ENCODE measurements at regions not wholly inside any gene's neighbourhood (a gene's known extent, or its start where the extent isn't known, plus 50 kb on each side); places are given as distances from the start of the nearest gene placed in this dataset.

DNA sequence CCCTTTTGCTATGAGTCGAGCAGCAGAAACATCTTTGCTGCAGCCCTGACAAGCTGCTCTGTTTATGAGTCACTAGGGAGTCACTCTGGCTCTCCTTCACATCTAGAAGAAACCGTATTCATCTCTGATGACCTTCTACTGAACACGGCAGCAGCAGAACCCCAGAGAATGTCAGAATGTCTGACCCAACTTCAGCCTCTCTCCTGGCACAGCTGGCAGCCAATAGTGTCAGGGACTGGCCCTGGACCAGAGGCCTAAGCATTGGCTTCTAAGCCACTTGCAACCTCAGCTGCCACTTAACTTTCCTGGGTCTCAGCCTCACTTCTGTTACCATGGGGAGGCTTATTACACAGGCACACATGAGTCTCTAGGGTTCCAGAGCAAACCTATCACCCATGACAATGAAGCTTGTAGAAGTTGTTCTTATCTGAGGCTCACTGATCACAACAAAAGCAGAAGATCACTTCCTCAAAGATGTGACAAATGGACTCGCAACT lies 184.1 kb upstream of the TLE3 start:
- DNase-seq (ENCODE audit: low read depth, low spot score): no peak

DNA sequence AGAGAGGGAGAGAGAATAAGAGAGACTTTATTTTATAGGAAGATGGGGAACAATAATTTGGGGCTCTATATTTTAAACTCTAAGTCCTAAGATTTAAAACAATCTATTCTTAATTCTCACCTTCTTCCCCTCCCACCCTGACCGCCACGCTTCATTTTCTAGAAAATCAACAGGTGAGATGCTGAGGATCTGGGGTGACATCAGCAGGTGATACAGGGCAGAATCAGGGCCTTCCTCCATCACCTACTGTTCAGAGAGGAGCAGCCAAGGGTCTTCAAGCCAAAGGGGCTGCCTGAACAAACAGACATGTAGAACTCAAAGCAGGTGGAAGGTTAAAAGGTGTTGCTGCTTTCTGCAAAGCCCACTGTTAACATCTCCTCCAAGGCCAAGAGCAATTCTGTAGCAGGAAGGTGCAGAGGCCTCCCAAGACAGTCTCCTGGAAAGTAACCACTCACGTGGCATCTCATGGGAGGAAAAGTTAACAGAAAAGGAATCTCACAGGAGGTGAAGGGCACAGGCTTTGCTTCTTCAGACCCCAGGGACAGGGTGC lies 183.6 kb upstream of the TLE3 start:
- no peak for DNase-seq (ENCODE audit: low read depth, low spot score)

DNA sequence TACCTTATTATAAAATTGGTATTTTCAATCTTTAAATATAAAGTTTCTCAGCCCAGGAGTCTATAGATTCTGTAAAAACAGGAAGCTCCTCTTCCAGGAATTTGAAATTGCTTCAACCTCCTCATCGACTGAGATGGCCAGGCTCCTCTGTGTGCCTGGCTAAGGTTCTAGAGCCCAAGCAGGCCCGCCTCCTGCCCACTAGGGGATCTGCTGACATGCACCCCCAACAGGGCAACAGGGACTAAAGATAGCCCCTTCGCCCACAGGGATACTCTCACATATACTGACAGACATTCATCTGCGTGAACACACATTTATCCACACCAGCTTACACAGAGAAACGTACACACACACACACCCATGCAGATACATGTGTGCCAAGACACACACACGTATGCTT lies 183.1 kb upstream of the TLE3 start:
- no peak for DNase-seq (ENCODE audit: low read depth, low spot score)

DNA sequence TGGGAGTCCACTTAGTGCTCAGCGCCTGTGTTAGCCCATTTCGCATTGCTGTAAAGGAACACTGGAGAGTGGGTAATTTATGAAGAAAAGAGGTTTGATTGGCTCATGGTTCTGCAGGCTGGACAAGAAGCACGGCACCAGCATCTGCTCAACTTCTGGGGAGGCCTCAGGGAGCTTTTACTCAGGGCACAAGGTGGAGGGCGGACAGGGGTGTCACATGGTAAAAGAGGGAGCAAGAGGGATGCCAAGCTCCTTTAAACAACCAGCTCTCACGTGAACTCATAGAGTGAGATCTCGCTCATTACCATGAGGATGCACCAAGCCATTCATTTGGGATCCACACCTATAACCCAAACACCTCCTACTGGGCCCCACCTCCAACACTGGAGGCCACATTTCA lies 181.4 kb upstream of the TLE3 start:
- DNase-seq (ENCODE audit: low read depth, low spot score): no peak

GRCh38 chr15:70278644-70279043 lies 180.9 kb upstream of the TLE3 start:
- no peak for DNase-seq (ENCODE audit: low read depth, low spot score)

DNA sequence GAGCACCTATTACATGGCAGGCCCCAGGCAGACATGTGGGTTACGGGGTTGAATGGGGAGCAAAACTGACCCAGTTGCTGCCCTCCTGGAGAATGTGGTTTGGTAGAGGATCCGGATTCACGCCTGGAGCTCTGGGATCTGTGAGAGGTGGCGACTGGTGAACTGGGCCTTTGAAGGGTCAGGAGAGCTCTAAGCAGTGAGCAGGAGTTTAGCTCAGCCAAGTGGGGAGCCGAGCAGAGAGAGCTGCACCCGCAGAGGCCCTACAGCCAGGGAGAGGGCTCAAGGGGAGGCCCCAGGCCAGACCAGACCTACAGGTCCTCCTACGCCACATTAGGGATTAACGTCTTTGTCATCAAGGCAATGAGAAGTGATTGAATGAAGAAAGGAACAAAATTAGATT lies 179.8 kb upstream of the TLE3 start:
- DNase-seq (ENCODE audit: low read depth, low spot score): no peak

DNA sequence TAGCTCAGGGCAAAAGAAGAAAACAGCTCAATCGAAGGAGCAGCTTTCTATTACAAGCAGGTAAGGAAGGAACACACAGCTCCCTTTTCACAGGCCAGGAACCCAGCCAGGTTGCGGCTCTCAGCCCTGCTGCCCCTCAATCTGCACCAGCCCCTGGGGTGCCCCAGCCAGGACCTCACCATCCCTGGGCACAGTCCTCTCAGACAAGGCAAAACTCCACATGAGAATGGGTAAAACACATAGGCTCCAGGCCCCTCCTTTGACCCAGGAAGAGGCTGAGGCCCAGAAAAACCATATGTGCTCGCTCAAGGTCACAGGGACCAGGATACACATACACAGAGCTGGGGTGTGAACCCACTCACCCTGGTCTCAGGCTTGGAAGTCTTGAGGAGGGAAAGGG lies 178.7 kb upstream of the TLE3 start:
- DNase-seq (ENCODE audit: low read depth, low spot score): no peak

- no peak for DNase-seq (ENCODE audit: low read depth, low spot score)
Observed at GRCh38 chr15:70275461-70276138, 177.9 kb upstream of the TLE3 start.

- DNase-seq (ENCODE audit: low read depth, low spot score): no peak
Observed at GRCh38 chr15:70274908-70275307, 177.2 kb upstream of the TLE3 start.

DNA sequence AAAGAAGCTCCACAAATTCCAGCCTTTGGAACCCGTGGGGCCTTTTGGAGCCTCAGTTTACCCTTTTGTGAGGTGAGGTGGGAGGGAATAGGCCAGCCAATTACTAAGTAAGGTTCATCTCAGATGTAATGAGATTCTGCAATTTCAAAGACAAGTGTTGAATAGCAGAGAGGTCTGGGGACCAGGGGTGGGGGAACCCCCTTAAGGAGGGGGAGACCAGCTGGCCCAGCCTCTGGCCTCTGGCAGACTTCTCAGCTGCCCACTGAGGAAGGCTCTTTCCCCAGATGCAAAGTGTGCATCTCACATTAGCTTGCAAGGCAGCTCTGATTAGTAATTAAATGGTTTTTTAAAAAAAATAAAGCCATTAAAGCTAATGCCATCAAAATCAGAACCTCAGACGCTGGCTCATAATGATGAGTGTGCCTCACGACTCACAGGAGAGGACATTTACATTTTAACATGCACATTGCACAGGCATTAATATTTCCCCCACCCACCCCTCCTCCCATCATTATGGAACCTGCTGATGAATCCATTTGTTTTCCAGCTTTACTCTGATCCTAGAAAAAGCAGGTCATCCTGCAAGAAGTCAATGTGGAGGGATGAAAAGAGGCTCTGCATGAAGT lies 176.7 kb upstream of the TLE3 start:
- no peak for DNase-seq (ENCODE audit: low read depth, low spot score)

DNA sequence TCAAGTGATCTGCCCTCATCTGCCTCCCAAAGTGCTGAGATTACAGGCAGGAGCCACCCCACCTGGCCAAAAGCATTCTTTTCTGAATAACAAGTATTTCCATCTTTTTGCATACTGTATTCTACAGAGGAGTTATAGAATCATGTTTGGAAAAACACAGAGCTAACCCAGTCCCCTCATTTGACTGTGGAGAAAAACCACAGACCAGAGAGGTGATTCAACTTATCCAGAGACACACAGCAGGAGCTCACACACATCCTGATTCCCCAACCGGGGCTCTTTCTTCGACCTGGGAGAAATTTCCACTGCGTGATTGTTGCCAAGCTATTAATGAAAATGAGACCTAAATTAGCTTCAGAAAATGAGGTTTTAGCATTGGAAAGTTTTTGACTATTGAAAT lies 176.1 kb upstream of the TLE3 start:
- no peak for DNase-seq (ENCODE audit: low read depth, low spot score)

DNA sequence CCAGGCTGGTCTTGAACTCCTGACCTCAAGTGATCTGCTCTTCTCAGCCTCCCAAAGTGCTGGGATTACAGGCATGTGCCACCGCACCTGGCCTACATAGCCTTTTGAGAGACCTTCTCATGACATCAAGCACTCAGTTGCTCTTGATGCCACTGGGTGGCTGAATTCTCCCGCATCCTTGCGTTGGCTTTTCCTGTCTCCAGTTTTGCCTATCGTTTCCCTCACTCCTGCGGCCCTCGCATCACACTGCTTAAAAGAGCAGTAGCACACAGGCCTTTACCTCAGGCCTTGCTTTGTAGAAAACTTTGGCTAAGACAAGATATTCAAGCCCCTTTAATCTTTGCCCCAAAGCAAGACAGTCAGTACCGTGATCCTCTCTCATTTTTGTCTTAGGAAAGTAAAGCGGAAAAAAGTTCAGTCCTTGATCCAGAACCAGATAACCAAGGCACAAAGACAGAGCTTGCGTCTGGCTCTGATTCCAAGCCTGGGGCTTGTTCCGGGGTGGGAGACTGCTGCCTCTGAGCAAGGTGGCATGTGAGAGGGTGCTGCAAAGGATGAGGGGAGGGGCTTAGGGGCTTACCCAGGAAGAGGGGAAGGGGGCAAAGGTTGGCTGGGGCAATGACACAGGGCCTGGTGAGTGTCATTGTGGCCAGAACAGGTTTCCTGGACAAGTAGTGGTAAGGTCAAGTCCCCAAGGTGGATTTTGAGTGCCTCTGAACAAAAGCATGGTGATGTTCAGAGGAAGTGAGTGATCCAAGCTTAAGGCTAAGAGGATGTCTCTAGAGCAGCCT lies 175.0 kb upstream of the TLE3 start:
- no peak for DNase-seq (ENCODE audit: low read depth, low spot score)

DNA sequence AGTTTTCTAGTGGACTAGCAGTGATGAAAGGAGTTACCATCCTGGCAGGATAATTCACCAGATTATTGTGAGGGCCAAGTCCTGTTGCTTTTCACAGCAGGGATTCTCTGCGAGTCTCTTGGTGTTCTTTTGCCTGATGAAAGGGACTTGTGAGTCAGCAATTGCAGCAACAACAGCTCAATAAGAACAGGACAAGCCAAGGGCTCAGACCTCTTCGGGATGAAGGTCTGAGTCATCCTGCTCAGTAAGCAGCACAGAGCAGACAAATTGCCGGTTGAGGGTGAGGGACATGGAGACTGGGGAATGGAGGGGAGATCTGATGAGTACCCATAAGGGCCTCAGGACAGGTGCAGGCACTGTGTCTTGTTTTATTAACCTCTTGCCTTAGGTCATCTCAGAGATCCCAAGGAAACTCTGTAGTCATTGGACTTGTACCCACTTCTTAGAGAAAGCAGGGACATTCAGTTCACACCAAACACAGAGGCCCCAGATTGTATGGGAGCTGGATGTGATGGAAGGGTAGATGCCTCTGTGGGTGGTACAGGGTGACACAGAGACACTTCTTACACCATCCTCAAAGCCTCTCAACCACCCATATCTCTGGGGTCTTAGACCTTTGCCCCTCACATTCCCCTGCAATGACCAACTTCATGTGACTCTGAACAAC lies 173.8 kb upstream of the TLE3 start:
- peak; percentile 80 for DNase-seq (ENCODE audit: low read depth, low spot score)

- no peak for DNase-seq (ENCODE audit: low read depth, low spot score)
Observed at GRCh38 chr15:70270752-70271111, 173.0 kb upstream of the TLE3 start.

- DNase-seq (ENCODE audit: low read depth, low spot score): no peak
Observed at GRCh38 chr15:70269991-70270751, 172.5 kb upstream of the TLE3 start.

DNA sequence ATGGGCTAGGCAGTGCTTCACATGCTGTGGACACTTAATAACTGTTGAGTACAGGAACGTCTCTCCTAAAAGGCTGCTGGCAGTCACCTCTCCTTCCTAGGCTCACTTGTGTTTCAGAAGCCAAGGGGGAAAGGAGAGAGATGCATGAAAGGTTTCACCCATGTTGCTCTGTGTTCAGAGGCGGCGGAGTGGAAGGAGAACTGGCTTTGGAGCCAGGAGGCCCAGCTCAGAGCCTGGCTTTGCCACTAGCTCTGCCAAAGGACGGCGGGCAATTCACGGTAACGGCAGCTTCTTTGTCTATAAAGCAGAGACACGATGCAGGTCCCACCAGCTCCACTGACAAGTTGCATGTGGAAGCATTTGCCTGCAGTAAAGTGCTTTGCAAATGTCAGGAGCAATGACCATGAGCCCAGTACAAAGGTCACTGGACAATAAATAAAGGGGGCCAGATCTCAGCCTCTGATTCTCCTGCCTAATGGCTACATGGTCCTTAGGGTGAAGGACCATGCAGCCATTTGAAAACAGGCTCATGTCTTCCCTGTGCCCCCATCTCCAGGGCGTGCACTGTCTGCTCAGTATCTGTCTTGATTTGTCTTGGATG lies 171.7 kb upstream of the TLE3 start:
- no peak for DNase-seq (ENCODE audit: low read depth, low spot score)

GRCh38 chr15:70268698-70269251 lies 171.1 kb upstream of the TLE3 start:
- no peak for DNase-seq (ENCODE audit: low read depth, low spot score)

DNA sequence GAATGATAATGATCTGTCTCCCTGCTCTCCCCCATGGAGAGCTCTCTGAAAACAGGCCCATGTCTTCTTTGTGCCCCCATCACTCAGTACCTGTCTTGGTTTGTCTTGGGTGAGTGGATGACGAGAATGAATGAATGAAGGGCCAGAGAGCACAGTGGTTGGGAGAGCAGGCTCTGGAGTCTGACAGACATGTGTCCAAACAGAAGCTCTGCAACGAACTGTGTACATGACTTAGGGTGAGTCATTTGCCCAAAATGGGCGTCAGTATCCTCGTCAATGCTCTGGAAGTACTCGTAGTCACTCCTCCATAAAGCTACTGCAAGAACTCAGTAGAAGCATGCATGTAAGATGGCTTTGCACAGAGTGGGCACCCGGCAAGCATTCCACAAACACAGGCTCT lies 170.2 kb upstream of the TLE3 start:
- no peak for DNase-seq (ENCODE audit: low read depth, low spot score)

GRCh38 chr15:70267306-70267705 lies 169.6 kb upstream of the TLE3 start:
- no peak for DNase-seq (ENCODE audit: low read depth, low spot score)

GRCh38 chr15:70266412-70267121 lies 168.8 kb upstream of the TLE3 start:
- no peak for DNase-seq (ENCODE audit: low read depth, low spot score)

Data from brain pericyte (primary cell).